NB4 (cell line): ENCODE measurements at regions not wholly inside any gene's neighbourhood (a gene's known extent, or its start where the extent isn't known, plus 50 kb on each side); places are given as distances from the start of the nearest gene placed in this dataset.

Source experiments
- CTCF ChIP-seq: IDR thresholded peaks from one replicate; pipeline ENCODE4 v1.5.1; 2012; ENCODE audit warnings: low read depth, low read length
- POLR2A ChIP-seq: IDR thresholded peaks from 2 replicates; pipeline ENCODE4 v1.6.1; 2011; ENCODE audit warnings: mild to moderate bottlenecking; ENCODE audit not compliant: insufficient read length; ENCODE audit errors: extremely low read depth

GRCh38 chr1:234913771-234914170 lies 214.9 kb downstream of the TOMM20 start:
- no peak for TF ChIP-seq CTCF
- TF ChIP-seq POLR2A = no peak
